Endothelial cell of umbilical vein (primary cell): ENCODE measurements at regions not wholly inside any gene's neighbourhood (a gene's known extent, or its start where the extent isn't known, plus 50 kb on each side); places are given as distances from the start of the nearest gene placed in this dataset.

Experiments
- BruUV-seq: library from RNA; stranded (reverse); fragments of 400-500 nt; replicated peaks from 2 replicates; lab custom pipeline; 2021; lab: Mats Ljungman, UMichigan
- CTCF ChIA-PET: fragments of 300-600, 350-600 bp; sonication (Branson Sonifier 250); formaldehyde crosslinking; loops from one replicate; lab custom pipeline; 2021; ENCODE audit warnings: antibody characterized with exemption, inconsistent platforms; lab: Charles Lee
- POLR2A ChIA-PET: fragments of 300-600, 350-600 bp; sonication (Branson Sonifier 250); formaldehyde crosslinking; loops from one replicate; lab custom pipeline; 2021; ENCODE audit warnings: antibody characterized with exemption, inconsistent platforms; lab: Charles Lee
- DNase-seq: peaks from one replicate; pipeline ENCODE4 v3.0.0-alpha.2; 2011; ENCODE audit warnings: low read depth, low spot score
- FAIRE-seq: peaks from 2 replicates; lab custom pipeline; 2011; peaks lifted over from hg19 to GRCh38; lab: Jason Lieb, UNC
- H2AFZ ChIP-seq: 2 replicates; pipeline ENCODE4 v1.6.0; 2012; ENCODE audit warnings: low read depth, low read length, control low read depth, inconsistent platforms
- H3K27ac ChIP-seq: 2 replicates; pipeline ENCODE4 v1.5.1; 2011; ENCODE audit warnings: low read depth, mild to moderate bottlenecking, control low read depth, low read length, moderate library complexity; ENCODE audit not compliant: insufficient read depth
- H3K27me3 ChIP-seq, 2 experiments: 2 replicates each; pipeline versions ENCODE4 v1.6.0 to v1.6.1; 2011; ENCODE audit warnings: low read length in 2 of 2, mixed read lengths in 1 of 2; ENCODE audit not compliant: control insufficient read depth in 2 of 2, insufficient read depth in 2 of 2
- H3K36me3 ChIP-seq, 2 experiments: 2 replicates in 1 of 2; 3 replicates in 1 of 2; pipeline ENCODE4 v1.5.1; 2011; ENCODE audit warnings: low read length in 2 of 2, mild to moderate bottlenecking in 1 of 2, moderate library complexity in 1 of 2; ENCODE audit not compliant: control insufficient read depth in 2 of 2, insufficient read depth in 2 of 2; ENCODE audit errors: extremely low read depth in 1 of 2
- H3K4me1 ChIP-seq: 3 replicates; pipeline ENCODE4 v1.5.1; 2011; ENCODE audit warnings: mild to moderate bottlenecking, low read length; ENCODE audit not compliant: control insufficient read depth, insufficient read depth; ENCODE audit errors: extremely low read depth
- H3K4me2 ChIP-seq: 2 replicates; pipeline ENCODE4 v1.6.1; 2011; ENCODE audit warnings: low read length, control low read depth, mixed read lengths; ENCODE audit not compliant: insufficient read depth
- H3K4me3 ChIP-seq, 3 experiments: fragments of 200-600 bp in 1 of 3; sonication (generic), shearing (Covaris generic) in 1 of 3; replicated peaks in 1 of 3; 2 replicates each; pipeline ENCODE4 v1.5.1; 2011 to 2016; ENCODE audit warnings: control low read depth in 3 of 3, low read length in 3 of 3, mild to moderate bottlenecking in 2 of 3, inconsistent platforms in 1 of 3, low read depth in 1 of 3, moderate library complexity in 1 of 3; ENCODE audit not compliant: insufficient read depth in 1 of 3
- H3K79me2 ChIP-seq: 2 replicates; pipeline ENCODE4 v1.6.0; 2012; ENCODE audit warnings: low read length, inconsistent platforms; ENCODE audit not compliant: control insufficient read depth, insufficient read depth
- H3K9ac ChIP-seq: replicated peaks from 2 replicates; pipeline ENCODE3; 2011; ENCODE audit warnings: low read length, control low read depth; ENCODE audit not compliant: insufficient read depth; ENCODE audit errors: extremely low read depth
- H3K9me1 ChIP-seq: replicated peaks from 3 replicates; pipeline ENCODE4 v1.6.0; 2011; ENCODE audit warnings: mild to moderate bottlenecking, low read length; ENCODE audit not compliant: control insufficient read depth, insufficient read depth; ENCODE audit errors: extremely low read depth
- H3K9me3 ChIP-seq: replicated peaks from 2 replicates; pipeline ENCODE4 v1.5.1; 2012; ENCODE audit warnings: low read length, inconsistent platforms; ENCODE audit not compliant: control insufficient read depth, insufficient read depth
- H4K20me1 ChIP-seq: replicated peaks from 2 replicates; pipeline ENCODE3; 2011; ENCODE audit warnings: mild to moderate bottlenecking, low read length; ENCODE audit not compliant: control insufficient read depth, insufficient read depth; ENCODE audit errors: extremely low read depth
- CTCF ChIP-seq, 2 donors: IDR thresholded peaks; 1 replicate in 1 of 2; 2 replicates in 1 of 2; pipeline ENCODE4 v1.5.1; 2011; ENCODE audit warnings: low read length in 2 of 2, mild to moderate bottlenecking in 2 of 2, moderate library complexity in 2 of 2, control low read depth in 1 of 2, inconsistent platforms in 1 of 2, low read depth in 1 of 2; ENCODE audit not compliant: insufficient read depth in 1 of 2; ENCODE audit errors: extremely low read depth in 1 of 2
- EZH2 ChIP-seq: IDR thresholded peaks from 2 replicates; pipeline ENCODE4 v1.6.1; 2012; ENCODE audit warnings: borderline replicate concordance, low read depth, mild to moderate bottlenecking, moderate library complexity, low read length, inconsistent platforms; ENCODE audit not compliant: severe bottlenecking
- FOS ChIP-seq: IDR thresholded peaks from 2 replicates; pipeline ENCODE4 v1.6.1; 2011; ENCODE audit warnings: mild to moderate bottlenecking, low read length, moderate library complexity, borderline replicate concordance; ENCODE audit not compliant: insufficient read depth
- GATA2 ChIP-seq: IDR thresholded peaks from 2 replicates; pipeline ENCODE4 v1.7.0; 2011; ENCODE audit warnings: low read depth, mild to moderate bottlenecking, moderate library complexity, mixed read lengths, low read length; ENCODE audit not compliant: insufficient read length, insufficient read depth
- JUN ChIP-seq: IDR thresholded peaks from 2 replicates; pipeline ENCODE4 v1.6.1; 2011; ENCODE audit warnings: borderline replicate concordance, low read depth; ENCODE audit not compliant: insufficient read length, insufficient read depth
- MYC ChIP-seq: IDR thresholded peaks from one replicate; pipeline ENCODE4 v1.6.1; 2011; ENCODE audit warnings: mild to moderate bottlenecking, low read depth, low read length
- POLR2A ChIP-seq: IDR thresholded peaks from 2 replicates; pipeline ENCODE4 v1.6.1; 2012; ENCODE audit warnings: low read depth, mild to moderate bottlenecking, control low read depth, low read length
- POLR2AphosphoS5 ChIP-seq: IDR thresholded peaks from 2 replicates; pipeline ENCODE4 v1.6.1; 2012; ENCODE audit warnings: low read depth, mild to moderate bottlenecking, control low read depth, low read length, moderate library complexity; ENCODE audit not compliant: insufficient read depth
- dilution Hi-C: fragments of 300-500 bp; cut with MboI; formaldehyde crosslinking; loops from one replicate; pipeline ENCODE4 v1.15.0; 2019; ENCODE audit warnings: low sequenced_read_pairs; ENCODE audit not compliant: extremely low pct_ligation_motif_present
- intact Hi-C: fragments of 100-400 bp; cut with micrococcal nuclease; formaldehyde crosslinking; loops from one replicate; pipeline ENCODE4 v1.10.0; 2022
- TF ChIP-seq, protein P1 (sequence below): IDR thresholded peaks from 2 replicates; pipeline ENCODE4 v1.6.1; 2011; ENCODE audit not compliant: insufficient read depth, insufficient read length

GRCh38 chr12:41661141-41661765 lies 473.1 kb downstream of the PDZRN4 start:
- Histone ChIP-seq H3K4me1 (no peaks in the 10 kb centered on the region), H3K27me3 (no peaks in the 10 kb centered on the region), H3K4me3 (no peak overlapping the region), H3K9me1 (no peaks in the 10 kb centered on the region), H3K79me2 (no peaks in the 10 kb centered on the region), H3K36me3 (no peaks in the 10 kb centered on the region), H3K9ac (no peak overlapping the region), H3K4me2 (no peak overlapping the region), H4K20me1 (no peaks in the 10 kb centered on the region), H2AFZ (no peak overlapping the region), H3K27ac (no peak overlapping the region), H3K9me3 (no peaks in the 10 kb centered on the region)
- ChIA-PET CTCF (interaction anchor here (0.7 to 4.8 kb wide), 5 partner anchors 55 to 671 kb away, joined by 3 to 60 read pairs (median 6); no protein-coding TSS in a partner anchor), POLR2A (no interaction called here)
- no TSS peak for BruUV-seq
- no peak for DNase-seq
- FAIRE-seq: no peak
- dilution Hi-C loops: no loop called here
- TF ChIP-seq GATA2 (no peak), POLR2AphosphoS5 (no peak), POLR2A (no peak), FOS (no peak), JUN (no peak), MYC (no peak), CTCF (IDR thresholded peaks at IDR 0.05; ENCODE audit: extremely low read depth in 1 of 2, insufficient read depth in 1 of 2, low read depth in 1 of 2, low read length in 2 of 2) (no peak), EZH2 (no peak)
- TF ChIP-seq, protein P1, sequence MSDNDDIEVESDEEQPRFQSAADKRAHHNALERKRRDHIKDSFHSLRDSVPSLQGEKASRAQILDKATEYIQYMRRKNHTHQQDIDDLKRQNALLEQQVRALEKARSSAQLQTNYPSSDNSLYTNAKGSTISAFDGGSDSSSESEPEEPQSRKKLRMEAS: no peak
- intact Hi-C loops: loop anchor here (10.0 kb wide), 1 partner anchor 136 kb away; no protein-coding TSS in a partner anchor
